K562 (cell line): ENCODE measurements at regions not wholly inside any gene's neighbourhood (a gene's known extent, or its start where the extent isn't known, plus 50 kb on each side); places are given as distances from the start of the nearest gene placed in this dataset.

ENCODE experiments used
- ATAC-seq: fragments of 200-7000 bp; cut with Tn5 transposase; 3 replicates; pipeline ENCODE4 v1.9.1; 2020; ENCODE audit warnings: moderate library complexity
- BruUV-seq: library from RNA; stranded (reverse); fragments of 400-500 nt; replicated peaks from 2 replicates; lab custom pipeline; 2021; lab: Mats Ljungman, UMichigan
- CTCF ChIA-PET: fragments of 300-600 bp; formaldehyde crosslinking; extraction: SDS; loops from one replicate; lab custom pipeline; 2021; ENCODE audit warnings: low intra/inter-chr PET ratio; lab: Yijun Ruan, JAX
- POLR2A ChIA-PET: fragments of 300-600, 350-650 bp; sonication (Branson Sonifier 250); formaldehyde crosslinking; extraction: SDS; loops from one replicate; lab custom pipeline; 2021; ENCODE audit warnings: antibody characterized with exemption, inconsistent platforms; lab: Yijun Ruan, JAX
- DNase-seq, 4 experiments: peaks; one replicate each; pipeline versions ENCODE4 v3.0.0 to v3.0.0-alpha.2; 2011 to 2018; ENCODE audit warnings: low spot score in 3 of 4, mixed read lengths in 3 of 4; ENCODE audit errors: extremely low read depth in 1 of 4
- FAIRE-seq: peaks from 2 replicates; lab custom pipeline; 2011; peaks lifted over from hg19 to GRCh38; lab: Jason Lieb, UNC
- H2AFZ ChIP-seq: 2 replicates; pipeline ENCODE4 v1.6.0; 2011; ENCODE audit warnings: low read depth, low read length, control low read depth, inconsistent platforms
- H3K27ac ChIP-seq: fragments of 200-600 bp; 3 replicates; pipeline ENCODE4 v1.8.0; 2011; ENCODE audit warnings: low read depth, mild to moderate bottlenecking, control low read depth, inconsistent platforms, low read length, moderate library complexity, mixed read lengths; ENCODE audit errors: extremely low read depth
- H3K27me3 ChIP-seq, 2 experiments: fragments of 300-600 bp in 1 of 2; 2 replicates in 1 of 2; 3 replicates in 1 of 2; pipeline versions ENCODE4 v1.6.0 to v1.8.0; 2011; ENCODE audit warnings: inconsistent platforms in 2 of 2, low read length in 2 of 2, mild to moderate bottlenecking in 1 of 2, mixed read lengths in 1 of 2, moderate library complexity in 1 of 2; ENCODE audit not compliant: control insufficient read depth in 2 of 2, insufficient read depth in 2 of 2
- H3K36me3 ChIP-seq: fragments of 300-600 bp; 3 replicates; pipeline ENCODE4 v1.8.0; 2011; ENCODE audit warnings: mild to moderate bottlenecking, low read length, inconsistent platforms; ENCODE audit not compliant: control insufficient read depth, insufficient read depth
- H3K4me1 ChIP-seq, 2 experiments: fragments of 200-600 bp in 1 of 2; replicated peaks in 1 of 2; 2 replicates in 1 of 2; 3 replicates in 1 of 2; pipeline versions ENCODE4 v1.5.1 to v1.8.0; 2011; ENCODE audit warnings: inconsistent platforms in 2 of 2, low read length in 2 of 2, mild to moderate bottlenecking in 1 of 2, mixed read lengths in 1 of 2, moderate library complexity in 1 of 2; ENCODE audit not compliant: control insufficient read depth in 2 of 2, insufficient read depth in 2 of 2
- H3K4me2 ChIP-seq: 2 replicates; pipeline ENCODE4 v1.6.1; 2011; ENCODE audit warnings: low read length, control low read depth, inconsistent platforms, mixed read lengths; ENCODE audit not compliant: insufficient read depth
- H3K4me3 ChIP-seq: fragments of 200-600 bp; sonication (generic), shearing (Covaris generic); 2 replicates; pipeline ENCODE4 v1.5.1; 2016; ENCODE audit warnings: control low read depth, inconsistent platforms
- H3K79me2 ChIP-seq: fragments of 200-600 bp; 3 replicates; pipeline ENCODE4 v1.8.0; 2011; ENCODE audit warnings: low read length, inconsistent platforms; ENCODE audit not compliant: control insufficient read depth, insufficient read depth
- H3K9ac ChIP-seq, 2 experiments: 2 replicates each; pipeline versions ENCODE4 v1.6.0 to v1.6.1; 2011; ENCODE audit warnings: low read depth in 2 of 2, low read length in 2 of 2, control low read depth in 1 of 2, inconsistent platforms in 1 of 2, mild to moderate bottlenecking in 1 of 2, mixed read lengths in 1 of 2; ENCODE audit not compliant: insufficient read depth in 1 of 2
- H3K9me1 ChIP-seq: one replicate; pipeline ENCODE4 v1.6.0; 2011; ENCODE audit warnings: inconsistent platforms, mild to moderate bottlenecking, low read length, moderate library complexity; ENCODE audit not compliant: control insufficient read depth, insufficient read depth
- H3K9me3 ChIP-seq: replicated peaks from 2 replicates; pipeline ENCODE4 v1.5.1; 2011; ENCODE audit warnings: low read depth, low read length, inconsistent platforms; ENCODE audit not compliant: control insufficient read depth, insufficient read depth
- H4K20me1 ChIP-seq: replicated peaks from 2 replicates; pipeline ENCODE4 v1.6.1; 2011; ENCODE audit warnings: low read length, inconsistent platforms, mixed read lengths; ENCODE audit not compliant: control insufficient read depth, insufficient read depth
- CTCF ChIP-seq, 3 experiments: IDR thresholded peaks in 2 of 3; conservative IDR thresholded peaks in 1 of 3; 2 replicates each; pipeline ENCODE4 v1.5.1; 2011 to 2012; ENCODE audit warnings: low read length in 3 of 3, mild to moderate bottlenecking in 3 of 3, control low read depth in 2 of 3, improper control_type of control experiment in 1 of 3, inconsistent platforms in 1 of 3, low read depth in 1 of 3, mixed read lengths in 1 of 3, moderate library complexity in 1 of 3; ENCODE audit not compliant: insufficient read depth in 2 of 3
- GTF2E2 ChIP-seq: fragments of 200-800 bp; sonication (Bioruptor generic); IDR thresholded peaks from 2 replicates; pipeline ENCODE4 v1.6.1; 2016; ENCODE audit warnings: missing genetic modification characterization, missing compliant biosample characterization
- HDAC3 ChIP-seq: fragments of 450-650 bp; IDR thresholded peaks from 2 replicates; pipeline ENCODE4 v1.6.1; 2018; ENCODE audit warnings: borderline replicate concordance, mild to moderate bottlenecking, moderate library complexity; ENCODE audit not compliant: partially characterized antibody
- HNRNPK ChIP-seq: fragments of 200-400 bp; formaldehyde crosslinking; IDR thresholded peaks from one replicate; pipeline ENCODE4 v1.6.1; 2018; ENCODE audit warnings: mild to moderate bottlenecking, low read depth, low read length; ENCODE audit not compliant: poor library complexity, severe bottlenecking
- KAT7 ChIP-seq: sonication (generic); formaldehyde crosslinking; IDR thresholded peaks from 2 replicates; pipeline ENCODE4 v1.8.0; 2022; ENCODE audit warnings: missing genetic modification reagents, mild to moderate bottlenecking, borderline replicate concordance
- MYBL2 ChIP-seq, 2 experiments: fragments of 450-650 bp in 1 of 2; sonication (generic) in 1 of 2; formaldehyde crosslinking in 1 of 2; IDR thresholded peaks; 2 replicates each; pipeline versions ENCODE4 v1.6.1 to v1.8.1; 2017 to 2022; ENCODE audit warnings: borderline replicate concordance in 1 of 2, inconsistent platforms in 1 of 2, low read depth in 1 of 2, mild to moderate bottlenecking in 1 of 2, missing genetic modification reagents in 1 of 2, moderate library complexity in 1 of 2
- NFXL1 ChIP-seq: fragments of 450-650 bp; formaldehyde crosslinking; IDR thresholded peaks from 2 replicates; pipeline ENCODE4 v1.4.0; 2021; ENCODE audit warnings: mild to moderate bottlenecking
- NFYB ChIP-seq: IDR thresholded peaks from 2 replicates; pipeline ENCODE4 v1.6.1; 2011; ENCODE audit warnings: mild to moderate bottlenecking, moderate library complexity; ENCODE audit not compliant: insufficient read length; ENCODE audit errors: extremely low read depth
- TCFL5 ChIP-seq: fragments of 250-450 bp; sonication (Bioruptor Pico); conservative IDR thresholded peaks from 2 replicates; pipeline ENCODE4 v1.6.1; 2021; ENCODE audit warnings: mild to moderate bottlenecking, moderate library complexity, matching md5 sums
- TFAP4 ChIP-seq: sonication (generic); formaldehyde crosslinking; IDR thresholded peaks from 2 replicates; pipeline ENCODE4 v1.8.0; 2022; ENCODE audit warnings: missing genetic modification reagents, mild to moderate bottlenecking, moderate library complexity, borderline replicate concordance
- ZFP30 ChIP-seq: fragments of 250-450 bp; sonication (Bioruptor Pico); IDR thresholded peaks from 2 replicates; pipeline ENCODE4 v1.8.0; 2022; ENCODE audit warnings: moderate library complexity, mild to moderate bottlenecking, inconsistent platforms, borderline replicate concordance
- ZNF398 ChIP-seq: fragments of 250-450 bp; sonication (Bioruptor Pico); IDR thresholded peaks from 2 replicates; pipeline ENCODE4 v1.8.0; 2021; ENCODE audit warnings: moderate library complexity, mild to moderate bottlenecking, inconsistent platforms
- WGBS: fragments of 100-300 bp; shearing (Covaris generic); methylation state at CpG from one replicate; pipeline ENCODE4 v1.1.6; 2016; ENCODE audit warnings: low coverage, mixed read lengths; ENCODE audit not compliant: insufficient coverage; ENCODE audit errors: missing lambda C conversion rate; 5-methylcytosine and 5-hydroxymethylcytosine counted together
- in situ Hi-C: fragments of 300-500 bp; cut with MboI; formaldehyde crosslinking; loops from 4 replicates; pipeline ENCODE4 v1.15.0; 2018; ENCODE audit warnings: inconsistent platforms, mixed read lengths
- intact Hi-C: fragments of 100-400 bp; cut with micrococcal nuclease; formaldehyde crosslinking; loops from 2 replicates; pipeline ENCODE4 v1.14.2; 2022
- TF ChIP-seq, protein P1 (sequence below), 2 experiments: IDR thresholded peaks; 2 replicates each; pipeline ENCODE4 v1.6.1; 2012; ENCODE audit warnings: improper control_type of control experiment in 2 of 2, low read depth in 2 of 2, low read length in 2 of 2, borderline replicate concordance in 1 of 2

DNA sequence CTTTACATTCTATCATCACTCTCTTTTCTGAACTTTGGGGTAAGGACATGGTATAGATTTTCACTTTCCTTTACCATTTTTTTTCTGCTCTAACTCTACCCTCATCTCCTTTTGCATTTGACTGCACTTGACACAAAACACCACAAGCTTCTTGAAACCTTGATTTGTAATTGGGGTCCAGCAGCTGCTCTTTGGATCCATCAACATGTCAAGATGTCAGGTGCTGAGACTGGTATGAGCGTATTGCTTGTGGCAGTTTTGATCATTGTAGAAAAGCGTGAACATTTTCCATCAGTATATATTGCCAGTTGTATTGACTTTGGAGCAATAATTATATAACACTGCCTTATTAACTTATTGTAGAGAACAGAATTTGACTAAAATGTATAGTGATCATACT lies 838.6 kb downstream of the TRHDE start:
- Histone ChIP-seq H4K20me1 (no peaks in the 10 kb centered on the region), H3K9me3 (no peaks in the 10 kb centered on the region), H3K9ac (no peak overlapping the region), H3K4me3 (no peak overlapping the region), H3K36me3 (no peaks in the 10 kb centered on the region), H3K27me3 (no peaks in the 10 kb centered on the region), H3K27ac (no peak overlapping the region), H3K9me1 (no peaks in the 10 kb centered on the region), H2AFZ (no peak overlapping the region), H3K4me1 (no peaks in the 10 kb centered on the region), H3K79me2 (no peaks in the 10 kb centered on the region), H3K4me2 (no peak overlapping the region)
- in situ Hi-C loops (no loop called here), intact Hi-C loops (no loop called here)
- BruUV-seq: no TSS peak
- no peak for ATAC-seq
- POLR2A ChIA-PET: interaction anchor here (0.6 kb wide), 1 partner anchor 118 kb away, joined by 3 read pairs; no protein-coding TSS in a partner anchor
- FAIRE-seq: no peak
- DNase-seq: no peak
- CTCF ChIA-PET: no interaction called here
- 3% methylated on average over 2 of the region's 2 CpGs for WGBS
- no peak for TF ChIP-seq HNRNPK
- no peak for TF ChIP-seq MYBL2 (IDR thresholded peaks at IDR 0.05; ENCODE audit: low read depth)
- no peak for TF ChIP-seq MYBL2 (CRISPR knock-in tag; IDR thresholded peaks at IDR 0.05; ENCODE audit: borderline replicate concordance)
- TF ChIP-seq NFXL1 (CRISPR knock-in tag): no peak
- no peak for TF ChIP-seq ZNF398
- no peak for TF ChIP-seq NFYB
- no peak for TF ChIP-seq GTF2E2 (tag)
- TF ChIP-seq TFAP4 (CRISPR knock-in tag): no peak
- TF ChIP-seq CTCF (IDR thresholded peaks at IDR 0.05 in 2 of 3, conservative IDR thresholded peaks at IDR 0.05 in 1 of 3; ENCODE audit: insufficient read depth in 2 of 3, low read depth in 1 of 3, low read length in 3 of 3): no peak
- no peak for TF ChIP-seq HDAC3
- no peak for TF ChIP-seq ZFP30 (CRISPR knock-in tag)
- no peak for TF ChIP-seq KAT7
- no peak for TF ChIP-seq TCFL5 (CRISPR knock-in tag)
- TF ChIP-seq, protein P1, sequence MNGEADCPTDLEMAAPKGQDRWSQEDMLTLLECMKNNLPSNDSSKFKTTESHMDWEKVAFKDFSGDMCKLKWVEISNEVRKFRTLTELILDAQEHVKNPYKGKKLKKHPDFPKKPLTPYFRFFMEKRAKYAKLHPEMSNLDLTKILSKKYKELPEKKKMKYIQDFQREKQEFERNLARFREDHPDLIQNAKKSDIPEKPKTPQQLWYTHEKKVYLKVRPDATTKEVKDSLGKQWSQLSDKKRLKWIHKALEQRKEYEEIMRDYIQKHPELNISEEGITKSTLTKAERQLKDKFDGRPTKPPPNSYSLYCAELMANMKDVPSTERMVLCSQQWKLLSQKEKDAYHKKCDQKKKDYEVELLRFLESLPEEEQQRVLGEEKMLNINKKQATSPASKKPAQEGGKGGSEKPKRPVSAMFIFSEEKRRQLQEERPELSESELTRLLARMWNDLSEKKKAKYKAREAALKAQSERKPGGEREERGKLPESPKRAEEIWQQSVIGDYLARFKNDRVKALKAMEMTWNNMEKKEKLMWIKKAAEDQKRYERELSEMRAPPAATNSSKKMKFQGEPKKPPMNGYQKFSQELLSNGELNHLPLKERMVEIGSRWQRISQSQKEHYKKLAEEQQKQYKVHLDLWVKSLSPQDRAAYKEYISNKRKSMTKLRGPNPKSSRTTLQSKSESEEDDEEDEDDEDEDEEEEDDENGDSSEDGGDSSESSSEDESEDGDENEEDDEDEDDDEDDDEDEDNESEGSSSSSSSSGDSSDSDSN (IDR thresholded peaks at IDR 0.05; ENCODE audit: borderline replicate concordance in 1 of 2, low read depth in 2 of 2, low read length in 2 of 2): no peak
